NCI-H1048 (cell line): ENCODE measurements at regions not wholly inside any gene's neighbourhood (a gene's known extent, or its start where the extent isn't known, plus 50 kb on each side); places are given as distances from the start of the nearest gene placed in this dataset.

Experiments used
- DNase-seq: peaks from one replicate; lab custom pipeline; 2025; lab: John Stamatoyannopoulos, UW

DNA sequence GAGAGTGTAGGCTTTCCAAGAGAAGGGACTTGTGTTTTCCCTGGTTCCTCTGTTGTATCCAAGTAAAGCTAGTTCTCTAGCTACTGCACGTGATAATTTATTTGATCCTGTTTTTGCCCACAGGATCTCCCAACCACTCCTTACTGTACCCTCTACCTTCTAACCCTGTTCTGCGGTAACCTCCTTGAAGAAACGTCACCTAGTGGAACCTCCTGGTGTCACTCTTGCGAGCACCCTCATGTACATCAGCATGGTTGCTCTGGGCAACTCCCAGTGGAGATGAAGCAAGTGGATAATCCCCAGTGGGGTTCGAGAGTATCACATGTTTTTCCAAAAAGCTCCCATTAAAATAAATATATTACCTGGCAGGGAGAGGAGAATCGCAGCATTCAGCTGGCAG lies 108.9 kb upstream of the CLMP start:
- no peak for DNase-seq

GRCh38 chr11:123302751-123303195 lies 107.7 kb upstream of the CLMP start:
- no peak for DNase-seq

DNA sequence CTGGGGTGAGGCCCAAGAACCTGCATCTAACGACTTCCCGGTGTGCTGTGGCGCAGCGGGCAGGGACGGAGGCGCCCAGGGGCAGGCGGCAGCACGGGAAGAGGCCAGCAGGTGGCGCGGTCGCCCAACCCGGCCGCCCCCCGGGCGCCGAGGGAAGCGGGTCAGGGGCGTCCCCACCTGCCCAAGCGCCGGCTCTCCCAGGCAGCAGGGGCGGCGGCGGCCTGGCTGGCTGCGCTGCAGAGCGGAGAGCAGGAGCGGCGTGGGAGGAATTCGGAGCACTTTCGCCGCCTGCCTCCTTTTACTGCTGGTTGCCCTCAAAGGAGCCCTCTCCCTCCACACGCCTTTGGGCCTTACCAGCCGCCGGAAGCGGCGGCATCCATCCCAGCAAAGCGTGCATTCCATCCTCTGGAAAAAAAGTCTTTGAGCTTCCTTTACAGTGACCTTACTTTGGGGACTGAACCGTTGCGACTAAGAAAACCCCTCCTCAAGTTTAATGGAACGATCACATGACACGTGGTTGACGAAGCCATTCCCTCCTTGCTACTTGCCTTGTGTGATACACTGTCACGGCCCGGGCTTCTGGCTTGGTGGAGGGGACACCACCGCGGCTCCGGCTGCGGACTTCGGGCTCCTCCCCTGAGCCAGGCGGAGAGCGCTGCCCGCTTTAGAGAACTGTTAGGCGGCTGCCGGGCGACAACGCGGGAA lies 106.8 kb upstream of the CLMP start:
- no peak for DNase-seq

GRCh38 chr11:123301013-123301591 lies 106.1 kb upstream of the CLMP start:
- DNase-seq: no peak

DNA sequence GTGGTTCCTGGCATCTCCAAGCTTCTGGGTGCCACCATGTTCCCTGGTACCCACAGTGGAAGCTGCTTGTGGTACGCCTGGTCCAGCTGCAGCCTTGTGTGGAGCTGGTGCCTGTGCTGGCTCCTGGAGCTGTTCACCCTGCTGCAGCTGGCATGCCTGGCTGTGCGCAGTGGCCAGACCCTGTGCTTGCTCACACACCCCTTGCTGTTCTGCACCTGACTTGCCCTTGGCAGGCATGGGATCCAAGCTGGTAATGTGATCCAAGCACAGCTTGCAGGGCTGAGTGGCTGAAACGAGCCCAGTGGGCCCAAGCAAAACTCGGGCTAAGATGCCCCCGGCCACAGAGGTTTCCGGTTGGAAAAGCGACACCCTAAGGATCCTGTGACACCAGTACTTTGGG lies 104.7 kb upstream of the CLMP start:
- DNase-seq: no peak

DNA sequence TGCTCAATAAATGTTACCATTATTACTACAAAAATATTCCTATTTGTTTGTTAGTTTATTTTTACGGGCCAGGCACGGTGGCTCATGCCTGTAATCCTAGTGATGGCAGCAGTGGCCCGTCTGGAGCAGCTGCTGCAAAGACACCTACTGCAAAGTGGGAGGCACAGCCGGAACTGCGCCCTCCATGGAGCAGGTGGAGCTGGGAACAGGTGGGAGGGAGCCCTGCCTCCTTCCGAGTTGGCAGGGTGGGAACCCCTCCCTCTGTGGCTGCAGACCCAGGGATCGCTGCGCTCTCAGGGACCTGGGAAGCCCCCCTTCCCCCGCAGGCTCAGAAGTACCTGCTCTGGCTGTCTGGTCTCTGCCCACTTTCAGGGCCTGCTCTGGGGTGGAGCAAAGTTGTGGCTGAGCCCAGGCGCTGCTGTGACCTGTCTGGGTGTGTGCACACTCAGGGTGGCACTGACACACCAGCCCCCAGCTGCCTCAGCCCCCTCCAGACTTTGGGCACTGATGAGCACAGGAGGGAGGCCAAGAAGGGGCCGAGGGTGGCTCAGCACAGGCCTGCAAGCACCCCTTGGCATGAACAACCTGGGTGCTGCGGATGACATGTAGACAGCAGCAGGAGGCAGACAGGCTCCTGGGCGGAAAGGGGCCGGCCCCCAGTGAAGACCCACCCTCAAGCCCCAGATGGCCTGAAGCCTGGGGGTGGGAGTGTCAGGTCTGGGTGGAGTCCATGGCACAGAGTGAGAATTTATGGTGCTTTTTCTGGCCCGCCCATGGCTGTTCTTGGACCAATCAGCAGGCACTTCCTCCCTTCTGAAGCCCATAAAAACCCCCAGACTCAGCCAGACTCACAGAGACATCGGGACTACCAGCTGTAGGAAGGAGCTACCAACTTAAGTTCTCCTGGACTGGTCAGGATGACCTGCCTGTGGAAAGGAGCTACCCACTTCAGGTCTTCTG lies 103.7 kb upstream of the CLMP start:
- DNase-seq: no peak

- DNase-seq: no peak
Observed at GRCh38 chr11:123292647-123293046, 97.6 kb upstream of the CLMP start.

GRCh38 chr11:123291201-123291869 lies 96.3 kb upstream of the CLMP start:
- no peak for DNase-seq

DNA sequence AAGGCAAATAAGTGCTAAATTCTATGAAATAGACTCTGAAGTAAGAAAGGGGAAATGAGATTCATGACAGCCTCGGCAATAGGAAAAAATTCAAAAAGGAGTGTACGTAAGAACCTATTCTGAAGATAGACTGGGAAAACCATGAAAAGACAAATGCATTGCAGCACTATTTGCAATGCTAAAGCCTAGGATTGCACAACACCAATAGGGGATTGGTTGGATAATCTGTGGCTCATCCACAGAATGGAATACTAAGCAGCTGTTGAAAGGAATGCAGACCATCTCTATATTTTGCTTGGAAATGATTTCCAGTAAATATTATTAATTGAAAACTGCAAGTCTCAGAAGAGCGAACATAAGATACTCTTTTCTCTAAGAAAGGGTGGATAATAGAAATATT lies 91.7 kb upstream of the CLMP start:
- no peak for DNase-seq

- no peak for DNase-seq
Observed at GRCh38 chr11:123286255-123286654, 91.2 kb upstream of the CLMP start.

- DNase-seq: no peak
Observed at GRCh38 chr11:123284454-123284853, 89.4 kb upstream of the CLMP start.

GRCh38 chr11:123282597-123282996 lies 87.5 kb upstream of the CLMP start:
- DNase-seq: no peak

DNA sequence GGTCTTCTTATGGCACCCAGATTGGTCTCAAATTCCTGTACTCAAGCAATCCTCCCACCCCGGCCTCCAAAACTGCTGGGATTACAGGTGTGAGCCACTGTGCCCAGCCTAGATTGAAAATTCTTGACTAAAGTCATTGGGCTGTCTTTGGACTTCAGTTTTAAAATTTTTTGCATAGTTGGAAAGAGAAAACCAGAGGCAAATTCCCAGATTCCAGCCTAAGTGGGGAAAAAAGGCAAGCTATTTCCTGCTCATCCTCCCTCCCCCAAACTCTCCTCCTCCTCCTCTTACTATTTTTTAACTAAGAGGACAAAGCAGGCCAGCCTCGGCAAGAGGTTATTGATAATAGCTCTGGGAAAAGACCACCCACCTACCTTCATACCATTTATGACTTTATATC lies 78.6 kb upstream of the CLMP start:
- DNase-seq: no peak

DNA sequence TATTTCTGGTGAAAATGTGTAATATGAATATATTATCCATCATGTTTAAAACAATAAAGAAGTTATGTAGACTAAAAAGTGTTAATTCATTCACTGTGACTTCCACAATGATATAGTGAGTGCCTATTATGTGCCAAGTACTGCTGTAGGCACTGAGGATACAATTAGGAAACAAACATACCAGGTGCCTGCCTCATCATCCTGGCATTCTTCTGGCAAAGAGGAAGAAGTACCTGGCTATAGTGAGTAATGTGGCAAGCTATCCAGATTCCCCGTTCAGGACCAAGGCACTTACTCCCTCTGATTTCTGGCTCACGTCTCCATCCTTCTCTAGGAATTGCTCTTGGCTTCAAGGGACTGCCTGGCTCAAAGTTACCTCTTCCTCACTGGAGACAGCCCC lies 77.5 kb upstream of the CLMP start:
- no peak for DNase-seq

- no peak for DNase-seq
Observed at GRCh38 chr11:123268156-123268555, 73.1 kb upstream of the CLMP start.

- DNase-seq: no peak
Observed at GRCh38 chr11:123265951-123266350, 70.9 kb upstream of the CLMP start.

GRCh38 chr11:123264431-123264780 lies 69.4 kb upstream of the CLMP start:
- no peak for DNase-seq

DNA sequence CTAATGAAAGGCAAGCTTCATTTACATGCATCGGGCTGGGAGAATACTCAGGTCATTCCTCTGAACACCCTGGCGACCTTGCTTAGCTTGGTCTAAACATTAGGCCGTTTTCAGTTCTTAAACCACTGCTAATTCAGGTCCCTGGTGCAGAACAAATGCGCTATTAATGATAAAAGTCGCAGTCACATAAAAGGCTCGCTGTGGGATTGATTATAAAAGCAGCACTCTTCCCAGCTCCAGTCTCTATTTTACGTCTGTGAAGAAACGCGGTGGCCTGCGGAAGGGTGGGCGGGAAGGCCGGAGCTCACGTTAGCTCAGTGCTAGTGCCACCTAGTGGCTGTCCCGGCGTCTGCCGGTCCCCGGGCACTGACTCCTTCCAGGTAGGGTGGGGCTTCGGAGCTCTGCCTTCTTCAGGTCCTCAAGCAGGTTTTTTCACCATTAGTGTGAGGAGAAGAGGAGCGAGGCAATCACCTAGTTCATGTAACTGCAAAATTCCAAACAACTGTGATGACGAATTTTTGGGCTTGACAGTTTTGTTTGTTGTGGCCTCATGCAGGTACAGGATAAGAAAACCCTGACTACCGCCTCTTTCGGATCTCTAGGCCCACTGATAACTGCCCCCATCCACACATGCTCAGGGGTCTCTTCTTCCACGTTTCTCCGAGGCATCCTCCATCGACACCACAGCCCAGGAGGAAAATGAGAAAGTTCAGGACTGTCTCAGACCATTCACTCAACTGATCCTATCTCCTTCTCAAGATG lies 66.5 kb upstream of the CLMP start:
- peak; percentile 7 for DNase-seq

GRCh38 chr11:123260511-123261211 lies 65.6 kb upstream of the CLMP start:
- no peak for DNase-seq

DNA sequence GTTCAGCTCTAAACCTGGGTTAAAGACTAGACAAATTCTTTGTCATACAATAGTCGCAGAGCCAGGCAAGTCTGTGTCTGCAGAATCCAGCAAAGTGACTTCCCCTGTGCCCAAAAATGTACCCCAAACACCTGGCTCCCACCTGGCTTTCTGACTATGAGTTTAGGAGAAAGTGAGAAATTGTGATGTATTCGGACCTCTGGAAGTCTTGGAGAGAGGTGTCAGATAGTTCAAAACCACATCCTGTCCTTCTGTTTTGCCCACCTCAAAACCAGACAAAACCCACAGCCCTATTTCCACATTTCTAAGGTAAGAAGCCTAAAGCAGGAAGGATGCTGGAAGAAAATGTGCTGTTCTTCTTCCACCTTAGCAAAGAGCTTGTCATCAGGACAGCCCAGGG lies 63.8 kb upstream of the CLMP start:
- DNase-seq: no peak

DNA sequence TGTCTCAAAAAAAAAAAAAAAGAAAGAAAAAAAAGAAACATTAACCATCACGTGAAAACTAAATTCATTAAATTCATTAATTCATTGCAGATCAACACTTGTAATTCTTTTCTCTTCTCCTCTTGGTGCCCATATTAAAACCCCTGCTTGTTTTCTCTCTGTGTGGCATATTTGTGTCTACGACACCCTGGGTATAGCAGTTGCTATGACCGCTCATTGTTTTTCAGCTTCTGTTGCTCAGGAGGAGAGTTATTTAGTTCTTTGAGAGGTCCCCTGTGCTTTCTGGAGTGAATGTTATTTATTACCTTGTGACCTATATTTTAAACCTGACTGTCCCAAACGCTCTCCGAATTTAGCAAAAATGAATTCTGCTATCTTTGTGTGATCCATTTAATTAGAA lies 62.3 kb upstream of the CLMP start:
- no peak for DNase-seq
